ENCODE measurements at regions not wholly inside any gene's neighbourhood (a gene's known extent, or its start where the extent isn't known, plus 50 kb on each side); places are given as distances from the start of the nearest gene placed in this dataset.

DNA sequence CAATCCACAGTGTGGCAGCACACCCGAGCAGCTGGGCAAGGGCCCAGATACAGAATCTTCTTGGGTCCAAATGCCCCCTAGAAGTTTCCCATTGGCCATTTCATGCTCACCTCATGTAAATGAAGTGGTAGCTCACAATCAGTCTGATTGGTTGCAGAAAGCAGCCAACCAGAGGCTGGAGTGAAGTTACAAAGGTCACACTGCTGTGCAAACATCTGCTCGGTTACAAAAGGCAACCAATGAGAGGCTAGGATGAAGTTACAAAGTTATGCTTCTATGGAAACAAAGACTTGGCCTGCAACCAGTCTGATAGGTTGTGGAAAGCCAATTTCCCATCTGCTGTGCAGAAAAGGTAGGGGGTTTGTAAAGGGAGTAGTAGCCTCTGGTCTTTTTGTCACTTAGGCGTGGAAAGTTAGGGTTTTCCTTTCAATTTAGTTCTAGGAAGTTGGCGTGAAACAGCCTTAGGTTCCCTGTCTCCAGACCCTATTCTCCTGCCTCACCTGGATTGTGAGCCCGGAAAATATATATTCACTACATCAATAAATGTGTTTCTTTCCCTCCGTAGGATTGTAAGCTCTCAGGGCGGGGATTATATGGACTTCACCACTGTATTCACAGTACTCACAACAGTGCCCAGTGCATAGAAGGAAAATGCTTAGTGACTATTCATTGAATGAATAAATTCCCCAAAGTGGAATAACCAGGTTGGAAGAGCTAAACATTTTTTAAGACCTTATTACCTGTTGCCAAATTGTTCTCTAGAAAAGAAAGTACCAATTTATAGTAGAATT is 91.9 kb downstream of the URB2 start:
- no peaks in the 10 kb centered on the region for H3K9me3 ChIP-seq (ENCODE audit: control insufficient read depth, low read depth, low read length)
- no peak overlapping the region for H3K4me3 ChIP-seq (ENCODE audit: control insufficient read depth in 2 of 3, extremely low read depth in 1 of 3, insufficient read depth in 2 of 3, low read depth in 1 of 3, low read length in 3 of 3)
- FAIRE-seq (no peak), DNase-seq (ENCODE audit: low read depth, low spot score) (no peak)
- H3K4me2 ChIP-seq (ENCODE audit: control insufficient read depth, extremely low read depth, insufficient read depth, low read depth, low read length) = no peak overlapping the region
- H2AFZ ChIP-seq (ENCODE audit: control insufficient read depth, low read length) = no peak overlapping the region
- no peaks in the 10 kb centered on the region for H4K20me1 ChIP-seq (ENCODE audit: control insufficient read depth, extremely low read depth, insufficient read depth, low read length)
- no peak for TF ChIP-seq EZH2 (IDR thresholded peaks at IDR 0.05; ENCODE audit: low read length)
- TF ChIP-seq, protein P1, sequence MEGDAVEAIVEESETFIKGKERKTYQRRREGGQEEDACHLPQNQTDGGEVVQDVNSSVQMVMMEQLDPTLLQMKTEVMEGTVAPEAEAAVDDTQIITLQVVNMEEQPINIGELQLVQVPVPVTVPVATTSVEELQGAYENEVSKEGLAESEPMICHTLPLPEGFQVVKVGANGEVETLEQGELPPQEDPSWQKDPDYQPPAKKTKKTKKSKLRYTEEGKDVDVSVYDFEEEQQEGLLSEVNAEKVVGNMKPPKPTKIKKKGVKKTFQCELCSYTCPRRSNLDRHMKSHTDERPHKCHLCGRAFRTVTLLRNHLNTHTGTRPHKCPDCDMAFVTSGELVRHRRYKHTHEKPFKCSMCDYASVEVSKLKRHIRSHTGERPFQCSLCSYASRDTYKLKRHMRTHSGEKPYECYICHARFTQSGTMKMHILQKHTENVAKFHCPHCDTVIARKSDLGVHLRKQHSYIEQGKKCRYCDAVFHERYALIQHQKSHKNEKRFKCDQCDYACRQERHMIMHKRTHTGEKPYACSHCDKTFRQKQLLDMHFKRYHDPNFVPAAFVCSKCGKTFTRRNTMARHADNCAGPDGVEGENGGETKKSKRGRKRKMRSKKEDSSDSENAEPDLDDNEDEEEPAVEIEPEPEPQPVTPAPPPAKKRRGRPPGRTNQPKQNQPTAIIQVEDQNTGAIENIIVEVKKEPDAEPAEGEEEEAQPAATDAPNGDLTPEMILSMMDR (optimal IDR thresholded peaks at IDR 0.05 in 1 of 3, IDR thresholded peaks at IDR 0.05 in 1 of 3, conservative IDR thresholded peaks at IDR 0.05 in 1 of 3; ENCODE audit: extremely low read depth in 1 of 3, insufficient read depth in 2 of 3, low read length in 3 of 3) = no peak
- no peaks in the 10 kb centered on the region for H3K79me2 ChIP-seq (ENCODE audit: control insufficient read depth, insufficient read depth, low read length)
- H3K27me3 ChIP-seq (ENCODE audit: control insufficient read depth, extremely low read depth, insufficient read depth, low read length) = no peaks in the 10 kb centered on the region
- dilution Hi-C loops (cut with MboI; ENCODE audit: extremely low pct_ligation_motif_present, low sequenced_read_pairs) = no loop called here
- H3K9me1 ChIP-seq (ENCODE audit: control insufficient read depth, extremely low read depth, insufficient read depth, low read length) = no peaks in the 10 kb centered on the region
- H3K9ac ChIP-seq (ENCODE audit: control insufficient read depth, extremely low read depth, insufficient read depth, low read length) = no peak overlapping the region
- H3K27ac ChIP-seq (ENCODE audit: control insufficient read depth, insufficient read depth, low read length) = no peak overlapping the region
- H3K4me1 ChIP-seq (ENCODE audit: control insufficient read depth, extremely low read depth, insufficient read depth, low read length) = no peaks in the 10 kb centered on the region
- no peaks in the 10 kb centered on the region for H3K36me3 ChIP-seq (ENCODE audit: control insufficient read depth in 2 of 2, extremely low read depth in 1 of 2, insufficient read depth in 2 of 2, low read length in 2 of 2)

DNA sequence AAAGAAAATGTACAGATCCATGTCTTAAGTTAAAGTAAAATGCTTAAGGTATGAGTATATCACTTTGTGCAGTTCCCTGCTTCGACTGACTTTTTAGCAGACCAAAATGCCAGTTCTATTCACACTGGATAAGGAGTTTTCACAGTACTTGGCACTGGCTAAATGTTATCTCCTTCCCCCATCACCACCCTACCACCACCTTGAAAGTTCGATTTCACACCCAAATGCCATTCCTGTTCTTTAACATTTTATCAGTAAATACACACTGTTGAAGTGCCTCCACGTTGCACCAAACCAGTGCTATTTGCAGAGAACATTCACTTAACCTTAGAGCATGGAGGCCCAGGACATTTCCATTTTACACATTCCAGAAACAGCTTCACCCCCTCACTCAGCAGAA is 100.0 kb downstream of the URB2 start:
- Histone ChIP-seq H3K4me2 (ENCODE audit: control insufficient read depth, extremely low read depth, insufficient read depth, low read depth, low read length) (no peak overlapping the region), H3K36me3 (ENCODE audit: control insufficient read depth in 2 of 2, extremely low read depth in 1 of 2, insufficient read depth in 2 of 2, low read length in 2 of 2) (no peaks in the 10 kb centered on the region), H3K27ac (ENCODE audit: control insufficient read depth, insufficient read depth, low read length) (no peak overlapping the region), H3K9me3 (ENCODE audit: control insufficient read depth, low read depth, low read length) (no peaks in the 10 kb centered on the region), H3K9me1 (ENCODE audit: control insufficient read depth, extremely low read depth, insufficient read depth, low read length) (no peaks in the 10 kb centered on the region), H3K4me1 (ENCODE audit: control insufficient read depth, extremely low read depth, insufficient read depth, low read length) (no peaks in the 10 kb centered on the region), H2AFZ (ENCODE audit: control insufficient read depth, low read length) (no peak overlapping the region), H3K27me3 (ENCODE audit: control insufficient read depth, extremely low read depth, insufficient read depth, low read length) (no peaks in the 10 kb centered on the region), H4K20me1 (ENCODE audit: control insufficient read depth, extremely low read depth, insufficient read depth, low read length) (no peaks in the 10 kb centered on the region), H3K4me3 (ENCODE audit: control insufficient read depth in 2 of 3, extremely low read depth in 1 of 3, insufficient read depth in 2 of 3, low read depth in 1 of 3, low read length in 3 of 3) (no peak overlapping the region), H3K9ac (ENCODE audit: control insufficient read depth, extremely low read depth, insufficient read depth, low read length) (no peak overlapping the region), H3K79me2 (ENCODE audit: control insufficient read depth, insufficient read depth, low read length) (no peaks in the 10 kb centered on the region)
- DNase-seq (ENCODE audit: low read depth, low spot score) = no peak
- TF ChIP-seq, protein P1 (optimal IDR thresholded peaks at IDR 0.05 in 1 of 3, IDR thresholded peaks at IDR 0.05 in 1 of 3, conservative IDR thresholded peaks at IDR 0.05 in 1 of 3; ENCODE audit: extremely low read depth in 1 of 3, insufficient read depth in 2 of 3, low read length in 3 of 3) = no peak
- no peak for TF ChIP-seq EZH2 (IDR thresholded peaks at IDR 0.05; ENCODE audit: low read length)
- no peak for FAIRE-seq
- dilution Hi-C loops (cut with MboI; ENCODE audit: extremely low pct_ligation_motif_present, low sequenced_read_pairs) = no loop called here

All from keratinocyte (primary cell).